ENCODE measurements at regions not wholly inside any gene's neighbourhood (a gene's known extent, or its start where the extent isn't known, plus 50 kb on each side); places are given as distances from the start of the nearest gene placed in this dataset.
A peak's percentile ranks its signal among the peaks of the same experiment; 100 is the strongest.

GRCh38 chr7:10079572-10079971, 894.1 kb upstream of the PHF14 start:
- Histone ChIP-seq H3K4me2 (ENCODE audit: low read length) (no peak overlapping the region), H3K27me3 (ENCODE audit: control insufficient read depth, insufficient read depth, low read length) (no peaks in the 10 kb centered on the region), H3K36me3 (ENCODE audit: control insufficient read depth, insufficient read depth, low read length) (no peaks in the 10 kb centered on the region), H3K4me1 (no peaks in the 10 kb centered on the region), H3K79me2 (no peaks in the 10 kb centered on the region), H3K27ac (no peak overlapping the region), H2AFZ (no peak overlapping the region), H3K9me3 (ENCODE audit: control insufficient read depth, low read length) (no peaks in the 10 kb centered on the region), H3K9ac (no peak overlapping the region), H3K4me3 (ENCODE audit: low read depth, low read length) (no peak overlapping the region)
- no peak for TF ChIP-seq CTCF (IDR thresholded peaks at IDR 0.05)

DNA sequence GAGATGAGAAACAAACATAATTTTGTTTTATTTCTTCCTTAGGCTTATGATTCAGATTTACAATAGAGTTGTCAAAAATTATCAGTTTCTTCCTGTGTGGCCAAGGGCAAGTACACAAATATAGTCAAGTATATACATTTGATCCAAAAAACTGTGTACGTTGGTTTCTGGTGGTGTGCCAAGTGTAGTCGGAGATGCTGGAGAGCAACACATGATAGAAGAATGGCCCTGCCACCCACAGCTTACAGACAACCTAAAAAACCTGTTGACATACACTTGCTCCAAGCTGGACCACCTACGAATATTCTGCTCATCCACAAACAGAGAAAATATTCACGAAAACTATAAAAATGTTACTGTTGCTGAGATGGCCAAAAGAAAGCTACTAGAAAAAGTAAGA, 890.8 kb upstream of the PHF14 start:
- Histone ChIP-seq H3K4me2 (ENCODE audit: low read length) (no peak overlapping the region), H3K36me3 (ENCODE audit: control insufficient read depth, insufficient read depth, low read length) (no peaks in the 10 kb centered on the region), H3K79me2 (no peaks in the 10 kb centered on the region), H3K4me3 (ENCODE audit: low read depth, low read length) (no peak overlapping the region), H3K27me3 (ENCODE audit: control insufficient read depth, insufficient read depth, low read length) (no peaks in the 10 kb centered on the region), H3K9ac (no peak overlapping the region), H2AFZ (no peak overlapping the region), H3K4me1 (peaks cover 10% of the 10 kb centered on the region), H3K27ac (no peak overlapping the region), H3K9me3 (ENCODE audit: control insufficient read depth, low read length) (no peaks in the 10 kb centered on the region)
- TF ChIP-seq CTCF (IDR thresholded peaks at IDR 0.05), result no peak

DNA sequence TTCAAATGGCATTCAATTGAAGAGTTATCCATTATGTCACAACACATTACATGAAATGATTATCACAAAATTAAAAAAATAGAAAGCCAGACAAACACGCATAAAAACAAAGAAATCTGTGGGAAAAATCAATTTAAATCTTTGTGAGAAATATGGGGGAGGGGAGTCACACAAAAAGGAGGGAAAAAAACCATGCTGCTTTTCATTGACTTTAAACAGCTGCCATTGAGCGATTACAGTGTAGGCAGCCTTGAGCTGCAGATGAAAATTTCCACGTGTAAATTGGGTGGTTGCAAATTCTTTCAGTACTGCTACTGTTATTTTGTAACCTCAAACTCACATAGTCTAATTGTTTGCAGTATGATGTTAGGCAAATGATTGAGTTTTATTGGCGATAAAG, 889.9 kb upstream of the PHF14 start:
- no peak for TF ChIP-seq CTCF (IDR thresholded peaks at IDR 0.05)
- Histone ChIP-seq H3K9me3 (ENCODE audit: control insufficient read depth, low read length) (no peaks in the 10 kb centered on the region), H2AFZ (no peak overlapping the region)

DNA sequence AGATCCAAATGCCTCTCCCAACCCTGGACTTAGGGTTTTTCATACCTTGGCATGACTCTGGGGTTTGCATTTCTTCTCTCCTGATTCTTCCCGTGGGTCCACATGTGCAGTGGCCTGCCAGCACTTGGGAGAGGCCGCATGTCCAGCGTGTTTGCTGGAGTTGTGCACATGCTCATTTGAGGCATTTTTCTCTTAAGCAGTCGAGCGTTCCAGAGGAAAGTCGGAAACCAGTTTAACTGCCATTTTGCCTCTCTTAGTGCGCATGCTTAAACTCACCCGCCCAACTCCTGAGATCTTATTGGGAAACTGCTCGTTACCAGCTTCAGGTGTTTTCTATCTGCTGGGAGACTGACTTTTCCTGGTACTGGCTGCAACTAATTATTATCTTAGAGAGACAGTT, 888.4 kb upstream of the PHF14 start:
- no peak overlapping the region for H3K9ac ChIP-seq
- no peak overlapping the region for H3K27ac ChIP-seq
- H3K4me1 ChIP-seq, result peaks cover 10% of the 10 kb centered on the region
- no peaks in the 10 kb centered on the region for H3K9me3 ChIP-seq (ENCODE audit: control insufficient read depth, low read length)
- H3K27me3 ChIP-seq (ENCODE audit: control insufficient read depth, insufficient read depth, low read length), result no peaks in the 10 kb centered on the region
- no peaks in the 10 kb centered on the region for H3K79me2 ChIP-seq
- no peak for TF ChIP-seq CTCF (IDR thresholded peaks at IDR 0.05)
- peak overlapping the region; percentile 44 for H2AFZ ChIP-seq
- no peak overlapping the region for H3K4me2 ChIP-seq (ENCODE audit: low read length)
- H3K4me3 ChIP-seq (ENCODE audit: low read depth, low read length), result no peak overlapping the region
- H3K36me3 ChIP-seq (ENCODE audit: control insufficient read depth, insufficient read depth, low read length), result no peaks in the 10 kb centered on the region

More for the DNA sequence above, 889.9 kb upstream of the PHF14 start:
- H3K4me3 ChIP-seq (ENCODE audit: low read depth, low read length), result no peak overlapping the region
- H3K27ac ChIP-seq, result no peak overlapping the region
- peaks cover 10% of the 10 kb centered on the region for H3K4me1 ChIP-seq
- no peak overlapping the region for H3K4me2 ChIP-seq (ENCODE audit: low read length)
- H3K27me3 ChIP-seq (ENCODE audit: control insufficient read depth, insufficient read depth, low read length), result no peaks in the 10 kb centered on the region
- H3K79me2 ChIP-seq, result no peaks in the 10 kb centered on the region
- no peaks in the 10 kb centered on the region for H3K36me3 ChIP-seq (ENCODE audit: control insufficient read depth, insufficient read depth, low read length)
- no peak overlapping the region for H3K9ac ChIP-seq

GRCh38 chr7:10100572-10100971, 873.1 kb upstream of the PHF14 start:
- H3K9ac ChIP-seq, result no peak overlapping the region
- no peak for TF ChIP-seq CTCF (IDR thresholded peaks at IDR 0.05)
- H3K79me2 ChIP-seq, result no peaks in the 10 kb centered on the region
- no peak overlapping the region for H2AFZ ChIP-seq
- no peaks in the 10 kb centered on the region for H3K4me1 ChIP-seq
- no peaks in the 10 kb centered on the region for H3K27me3 ChIP-seq (ENCODE audit: control insufficient read depth, insufficient read depth, low read length)
- no peaks in the 10 kb centered on the region for H3K9me3 ChIP-seq (ENCODE audit: control insufficient read depth, low read length)
- no peak overlapping the region for H3K4me2 ChIP-seq (ENCODE audit: low read length)
- H3K36me3 ChIP-seq (ENCODE audit: control insufficient read depth, insufficient read depth, low read length), result no peaks in the 10 kb centered on the region
- no peak overlapping the region for H3K27ac ChIP-seq
- no peak overlapping the region for H3K4me3 ChIP-seq (ENCODE audit: low read depth, low read length)

Measured in parathyroid adenoma (tissue), 2 donors.